Cerebellar cortex (tissue), 1 donor: ENCODE measurements at regions not wholly inside any gene's neighbourhood (a gene's known extent, or its start where the extent isn't known, plus 50 kb on each side); places are given as distances from the start of the nearest gene placed in this dataset.

Experiments
- DNase-seq: peaks from one replicate; pipeline ENCODE4 v3.0.0-alpha.2; 2015; ENCODE audit warnings: low spot score

DNA sequence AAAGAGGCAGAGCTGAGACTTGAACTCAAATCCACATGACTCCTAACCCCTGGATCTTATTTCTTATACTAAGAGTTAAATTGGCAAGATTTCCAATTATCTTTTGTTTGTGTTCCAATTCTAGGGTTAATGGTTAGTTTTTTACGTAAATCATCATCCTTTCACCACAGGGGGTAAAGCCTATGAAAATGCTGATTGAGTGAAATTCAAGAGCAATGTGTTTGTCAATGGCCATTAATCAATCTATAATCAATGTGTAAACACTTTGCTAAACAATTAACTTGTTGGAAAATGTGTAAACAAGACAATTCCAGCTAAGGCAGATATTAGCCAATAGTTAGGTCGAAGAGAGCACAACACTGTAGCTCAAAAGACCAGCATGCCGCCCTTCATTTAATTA lies 376.5 kb upstream of the ACVR2A start:
- DNase-seq, result no peak

DNA sequence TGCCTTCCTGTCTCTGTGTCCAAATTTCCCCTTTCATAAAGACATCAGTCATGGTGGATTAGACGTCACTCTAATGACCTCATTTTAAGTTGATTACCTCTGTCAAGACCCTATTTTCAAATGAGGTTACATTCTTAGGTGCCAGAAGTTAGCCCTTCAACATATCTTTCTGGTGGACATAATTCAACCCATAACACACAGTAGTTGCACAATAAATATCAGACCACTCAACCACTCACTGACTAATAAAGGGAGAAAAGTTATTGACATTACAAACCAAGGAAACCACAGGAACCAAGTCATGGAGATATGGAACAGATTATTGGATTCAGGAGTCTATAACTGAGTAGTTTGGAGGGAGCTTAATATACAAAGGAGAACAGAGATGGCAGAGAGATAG lies 377.4 kb upstream of the ACVR2A start:
- no peak for DNase-seq

DNA sequence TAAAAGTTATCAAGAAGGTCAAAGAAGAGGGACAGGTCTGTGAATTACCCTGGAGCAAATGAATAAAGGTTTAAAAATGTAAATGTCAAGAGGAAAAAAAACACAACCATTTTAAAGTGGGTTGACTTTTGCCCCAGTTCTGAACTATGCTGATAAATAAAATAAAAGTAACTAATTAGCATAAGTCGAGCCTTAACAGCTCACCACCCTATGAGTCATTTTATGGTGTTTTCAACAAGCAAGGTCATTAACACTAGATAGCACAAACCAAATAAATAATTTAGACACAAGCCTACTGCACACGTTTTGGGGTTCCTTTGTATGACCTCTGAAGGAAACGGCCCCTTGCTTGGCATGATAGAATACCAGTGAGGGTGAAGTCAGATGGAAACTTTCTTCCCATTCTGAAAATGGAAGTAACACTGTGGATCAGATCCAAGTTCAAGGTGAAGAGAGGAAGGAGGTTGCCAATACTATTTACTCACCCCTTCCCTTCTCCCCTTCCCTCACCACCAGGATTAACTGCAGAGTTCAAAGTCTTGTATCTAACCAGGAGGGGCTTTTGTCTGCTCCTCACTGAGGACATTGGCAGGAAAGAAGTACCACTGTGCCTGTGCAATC lies 380.0 kb upstream of the ACVR2A start:
- no peak for DNase-seq

DNA sequence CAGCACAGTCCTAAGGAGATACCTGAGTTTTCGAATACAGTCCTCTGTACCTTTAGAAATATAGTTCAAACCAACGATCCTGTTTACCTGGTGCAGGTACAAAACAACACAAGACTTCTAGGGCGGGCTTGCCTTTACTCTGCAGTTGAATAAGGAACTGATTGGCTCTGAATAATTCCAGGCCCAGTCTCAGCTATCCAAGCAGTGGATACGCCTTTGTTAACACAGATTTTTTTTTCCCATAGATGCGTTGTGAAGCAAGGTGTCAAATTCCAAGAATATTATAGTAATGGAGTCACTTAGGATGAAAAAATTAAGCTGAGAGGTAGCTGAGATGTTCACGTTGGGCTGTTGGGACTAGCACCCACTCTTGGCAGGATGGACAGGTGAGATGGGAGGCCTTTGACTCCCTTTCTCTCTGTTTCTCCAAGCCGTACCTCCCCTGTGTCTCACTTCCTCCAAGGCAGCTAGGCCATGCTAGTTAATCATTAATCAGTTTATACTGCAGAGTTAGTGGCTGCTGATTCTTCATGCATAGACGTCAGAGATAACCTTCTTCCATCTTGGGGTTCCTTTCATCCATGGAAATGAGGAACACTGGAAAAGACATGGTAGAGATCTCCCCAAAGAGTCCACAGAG lies 380.8 kb upstream of the ACVR2A start:
- DNase-seq, result no peak

DNA sequence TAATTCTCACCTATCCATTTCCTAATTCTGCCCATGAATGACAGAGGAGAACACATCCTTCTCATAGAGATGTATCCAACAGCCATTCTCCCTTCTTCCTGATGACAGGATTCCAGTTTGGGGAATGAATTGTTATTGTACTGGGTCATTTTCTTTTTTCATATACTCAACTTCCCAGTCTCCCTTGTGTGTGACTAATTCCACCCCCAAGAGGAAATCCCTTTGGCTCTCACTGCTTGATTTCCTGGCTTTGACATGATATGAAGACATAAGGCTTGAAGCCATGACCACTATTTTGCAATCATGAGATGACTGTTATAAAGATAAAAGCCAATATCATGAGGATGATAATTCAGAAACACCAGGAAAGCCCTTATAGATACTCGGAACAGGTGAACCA lies 384.7 kb upstream of the ACVR2A start:
- no peak for DNase-seq

DNA sequence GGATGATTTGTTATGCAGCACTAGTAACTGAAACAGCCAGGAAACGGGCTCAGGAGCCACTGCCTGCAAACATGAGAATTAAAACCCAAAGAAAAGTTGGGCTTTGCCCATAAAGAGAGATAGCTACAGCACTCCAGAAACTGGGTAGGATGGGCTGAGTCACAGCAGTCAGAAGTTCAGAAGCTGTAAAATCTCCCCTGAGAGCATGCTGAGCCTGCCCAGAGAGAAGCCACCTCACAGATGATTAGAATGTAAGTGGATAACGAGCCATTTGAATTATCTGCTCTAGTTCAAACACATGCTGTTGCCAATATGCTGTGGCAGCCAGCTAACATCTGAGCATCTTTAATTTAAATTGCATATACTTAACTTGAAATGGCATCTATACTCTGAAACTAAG lies 388.1 kb upstream of the ACVR2A start:
- no peak for DNase-seq

DNA sequence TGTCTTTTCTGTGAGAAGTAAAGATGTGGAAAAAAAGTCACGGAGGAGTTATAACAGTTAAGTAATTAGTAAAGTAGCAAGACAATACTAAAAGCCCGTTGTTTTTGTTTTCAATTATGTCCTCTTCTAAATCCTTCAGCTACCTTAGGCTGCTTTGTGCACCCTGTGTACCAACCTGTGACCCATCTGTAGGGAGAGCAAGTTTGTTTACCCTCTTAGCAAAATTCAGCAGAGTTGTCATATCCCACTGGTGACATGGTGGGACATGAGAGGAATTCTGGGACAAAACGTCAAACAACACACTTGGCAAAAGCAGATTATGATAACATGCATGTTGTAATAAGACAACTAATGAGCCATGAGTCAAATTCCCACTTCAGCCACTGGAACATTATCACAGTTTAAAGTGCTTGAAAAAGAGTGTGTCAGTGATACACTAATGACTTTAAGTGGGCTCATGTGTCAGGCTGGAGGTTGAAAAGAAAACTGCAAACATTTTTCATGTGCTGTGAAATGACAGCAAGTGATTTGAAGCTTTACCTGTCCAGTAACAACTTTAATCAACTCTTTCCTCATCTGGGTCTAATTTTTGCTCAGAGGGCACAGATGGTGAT lies 392.8 kb upstream of the ACVR2A start:
- no peak for DNase-seq

DNA sequence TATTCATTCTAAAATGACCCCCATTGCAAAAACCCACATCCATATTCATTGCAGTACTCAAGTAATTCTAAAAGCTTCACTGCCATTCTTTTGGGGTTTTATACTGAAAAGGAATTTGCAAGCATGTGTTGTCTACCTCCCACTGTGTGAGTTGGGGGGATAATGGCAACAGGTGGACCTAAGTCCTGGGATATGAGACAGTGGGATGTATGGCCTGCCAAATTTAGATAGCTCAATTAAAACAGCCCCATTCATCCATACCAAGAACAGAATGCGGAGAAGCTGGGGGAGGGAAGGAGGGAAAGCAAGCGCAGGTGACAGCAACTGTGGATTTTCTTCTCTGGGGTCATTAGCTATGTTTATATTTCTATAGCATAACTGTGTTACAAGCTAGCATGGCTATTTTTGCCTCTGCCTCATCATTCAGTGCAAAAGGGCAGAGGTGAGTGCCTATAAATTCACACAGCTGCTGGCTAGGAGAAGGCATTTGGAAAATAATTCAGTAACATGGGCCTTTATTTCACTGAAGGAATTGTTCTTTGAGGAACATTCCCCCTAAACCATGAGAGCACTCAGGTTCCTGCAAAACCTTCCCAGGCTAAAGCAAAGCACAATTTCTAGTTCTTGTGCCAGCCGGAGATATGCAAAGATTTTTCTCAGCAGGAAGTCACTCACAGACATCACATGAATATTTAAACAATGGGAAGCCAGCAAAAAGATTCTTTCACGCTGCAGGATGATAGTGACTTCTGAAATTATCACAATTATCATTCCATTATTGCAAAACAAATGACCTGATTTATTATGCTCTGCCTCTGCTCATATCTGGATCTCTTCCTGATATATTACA lies 393.9 kb upstream of the ACVR2A start:
- no peak for DNase-seq

DNA sequence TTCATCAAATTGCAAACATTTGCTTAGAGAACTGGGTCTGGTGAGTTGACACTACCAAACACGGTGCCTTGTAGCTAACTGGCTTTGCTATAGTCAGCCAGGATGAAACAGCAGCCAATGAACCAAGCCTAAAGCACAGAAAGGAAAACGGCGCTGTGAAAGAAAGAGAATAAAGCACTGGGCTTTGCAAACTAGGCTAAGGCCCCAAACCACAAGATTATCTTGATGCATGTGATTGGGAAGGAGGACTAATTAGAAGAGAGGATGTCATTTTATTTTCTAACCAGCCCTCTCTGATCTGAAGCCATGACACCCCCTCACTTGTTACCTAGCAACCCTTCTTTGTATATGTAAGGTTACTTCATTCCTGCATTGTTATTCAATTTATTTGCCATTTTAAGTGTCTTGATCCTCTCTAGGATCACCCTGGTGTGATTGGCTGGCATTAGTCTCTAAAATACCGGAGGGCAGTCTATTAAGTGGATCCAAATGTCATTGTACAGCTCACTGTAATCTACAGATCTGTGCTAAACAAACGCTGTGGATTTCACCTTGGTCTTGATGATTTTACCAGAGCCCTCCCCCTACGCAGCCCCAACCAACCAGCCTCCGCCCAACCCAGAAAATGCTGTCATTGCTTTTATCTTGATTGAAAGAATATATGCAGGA lies 395.4 kb upstream of the ACVR2A start:
- DNase-seq, result no peak

DNA sequence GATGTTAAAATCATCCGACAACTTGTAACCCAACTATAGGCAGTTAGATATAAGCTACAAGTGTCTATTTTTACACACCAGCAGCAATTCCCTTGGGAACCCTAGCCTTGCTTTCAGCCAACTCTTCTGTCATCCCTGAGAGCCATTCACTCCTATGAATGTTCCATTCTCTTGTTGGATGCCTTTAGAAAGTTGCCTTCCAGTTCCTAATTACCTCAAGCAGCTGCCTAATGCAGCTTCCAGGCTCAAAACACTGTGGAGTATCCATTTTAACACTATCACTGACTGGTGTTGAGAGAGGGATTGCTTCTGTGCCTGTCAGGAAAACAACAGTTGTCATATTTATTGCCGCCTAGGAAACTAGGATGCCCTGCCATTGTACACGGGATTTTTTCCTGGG lies 402.0 kb upstream of the ACVR2A start:
- no peak for DNase-seq

DNA sequence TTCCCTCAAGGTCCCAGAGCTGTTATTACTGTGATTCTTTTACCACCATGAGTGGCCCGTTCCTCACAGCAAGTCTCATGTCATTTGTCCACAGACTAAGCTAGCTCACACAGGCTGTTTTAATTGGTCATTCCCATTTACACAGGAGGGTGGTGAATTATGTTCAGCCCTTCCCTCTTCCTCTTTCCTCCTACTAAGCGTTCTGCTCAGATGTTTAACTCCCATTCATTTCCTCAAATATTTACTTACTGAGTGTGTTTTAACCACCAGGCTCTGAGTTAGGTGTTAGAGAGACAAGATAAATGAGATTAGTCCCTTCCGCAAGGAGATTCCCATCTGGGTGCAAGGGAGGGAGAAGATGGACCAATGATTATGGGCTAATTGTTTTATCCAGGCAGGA lies 403.6 kb upstream of the ACVR2A start:
- no peak for DNase-seq

DNA sequence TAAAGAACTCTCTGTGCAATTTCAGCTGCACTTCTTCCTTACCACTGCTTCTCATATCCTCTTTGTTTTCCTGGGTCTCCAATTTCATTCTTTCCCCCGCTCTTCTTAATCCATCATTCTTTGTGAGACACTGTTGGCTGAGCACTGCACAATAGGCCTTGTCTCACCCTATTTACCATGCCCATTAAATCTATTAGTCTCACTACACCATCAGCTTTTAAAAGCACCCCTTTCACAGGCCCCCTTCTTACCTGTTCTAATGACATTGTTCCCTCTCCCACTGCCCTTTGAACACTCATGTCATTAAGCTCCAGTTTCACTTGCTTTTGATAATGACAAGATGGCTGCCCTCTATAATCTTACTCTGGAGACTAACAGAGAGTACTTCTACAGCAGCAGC lies 404.1 kb upstream of the ACVR2A start:
- DNase-seq, result no peak

DNA sequence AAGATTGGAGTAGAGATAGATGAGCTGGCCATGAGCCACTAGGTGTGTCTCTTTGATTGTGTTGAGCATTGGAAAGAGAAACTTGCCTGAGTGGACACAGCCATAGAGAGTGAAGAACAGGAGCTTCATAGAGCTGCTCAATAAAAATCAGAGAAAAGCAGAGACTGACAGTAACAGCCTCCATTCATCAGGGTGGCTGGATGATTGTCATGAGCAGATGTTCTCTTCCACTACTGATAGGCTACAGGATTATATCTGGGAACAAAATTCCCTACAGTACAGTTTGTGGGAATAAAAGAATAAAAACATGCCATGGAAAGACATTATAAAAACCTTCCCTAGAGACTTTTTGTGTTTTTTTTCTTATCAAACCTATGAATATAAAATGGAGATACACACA lies 404.8 kb upstream of the ACVR2A start:
- no peak for DNase-seq

DNA sequence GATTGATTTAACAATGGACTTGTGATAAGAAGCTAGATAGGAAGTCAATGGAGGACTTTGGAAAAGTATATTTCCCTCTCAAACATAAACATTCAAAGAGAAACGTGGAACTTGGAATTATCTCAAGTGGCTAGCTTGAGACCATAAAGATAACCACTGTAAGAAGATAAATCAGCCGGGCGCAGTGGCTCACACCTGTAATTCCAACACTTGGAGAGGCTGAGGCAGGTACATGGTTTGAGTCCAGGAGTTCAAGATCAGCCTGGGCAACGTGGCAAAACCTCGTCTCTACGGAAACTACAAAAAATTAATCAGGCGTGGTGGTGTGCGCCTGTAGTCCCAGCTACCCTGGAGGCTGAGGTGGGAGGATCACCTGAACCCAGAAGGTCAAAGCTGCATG lies 405.9 kb upstream of the ACVR2A start:
- DNase-seq, result no peak

DNA sequence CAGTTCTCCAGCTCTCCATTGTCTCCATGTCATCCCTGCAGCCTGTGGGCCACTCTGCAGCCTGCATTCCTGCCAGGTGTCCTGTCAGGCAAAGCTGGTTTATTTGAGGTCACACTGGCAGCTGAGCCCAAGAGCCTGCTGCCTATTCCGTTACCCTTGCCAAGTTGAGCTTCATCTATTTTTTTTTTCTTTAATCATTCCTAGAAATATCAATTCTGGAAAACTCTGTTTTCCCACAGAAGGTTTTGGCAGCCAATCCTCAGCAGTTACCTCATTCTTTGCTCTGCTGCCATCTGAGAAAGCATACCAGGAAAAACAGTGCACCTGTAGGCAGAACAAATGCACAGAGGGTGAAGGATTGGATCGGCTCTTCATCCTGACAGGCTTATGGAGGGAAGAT lies 411.0 kb upstream of the ACVR2A start:
- DNase-seq, result peak; percentile 86

DNA sequence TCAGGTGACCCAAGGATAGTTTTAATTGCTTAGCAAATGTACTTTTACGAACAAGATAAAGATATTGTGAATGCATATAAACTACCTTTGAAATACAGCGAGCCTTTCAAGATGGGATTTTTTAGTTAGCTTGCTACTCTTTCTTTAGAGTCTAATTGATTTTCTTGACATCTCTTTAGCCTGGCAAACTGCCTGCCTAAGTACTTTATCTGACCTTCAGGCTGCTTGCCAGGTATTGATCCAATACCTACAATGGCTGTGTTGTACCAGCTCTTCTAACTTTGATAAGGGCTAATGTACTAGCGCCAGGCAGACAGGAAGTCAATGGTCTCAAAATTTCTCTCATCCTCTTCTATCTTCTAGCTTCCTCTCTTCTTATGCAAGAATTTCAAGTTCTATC lies 414.4 kb upstream of the ACVR2A start:
- no peak for DNase-seq

DNA sequence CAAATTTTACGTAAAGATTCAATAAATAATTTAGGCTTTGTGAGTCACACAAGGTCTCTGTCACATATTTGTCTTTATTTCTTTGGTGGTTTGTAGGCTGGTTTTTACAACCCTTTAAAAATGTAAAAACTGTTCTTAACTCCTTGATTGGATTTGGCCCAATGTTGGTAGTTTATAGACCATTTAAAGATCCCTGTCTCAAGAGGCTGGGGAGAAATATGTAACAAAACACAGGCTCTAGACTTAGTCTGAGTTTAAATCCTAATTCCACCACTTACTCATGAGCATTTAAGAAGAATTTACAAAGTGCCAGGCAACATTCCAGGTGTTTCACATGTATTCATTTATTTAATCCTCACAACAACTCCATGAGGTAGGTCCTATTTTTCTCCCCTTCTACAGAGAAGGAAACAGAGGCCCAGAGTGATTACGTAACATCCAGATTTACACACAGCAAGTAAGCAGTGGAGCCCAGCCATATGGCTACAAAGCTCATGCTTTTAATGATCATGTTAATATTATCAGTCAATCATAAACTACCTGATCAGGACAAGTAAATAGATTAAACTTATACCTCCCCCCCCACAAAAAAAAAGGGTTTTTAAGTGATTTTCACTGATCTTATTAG lies 416.6 kb upstream of the ACVR2A start:
- DNase-seq, result no peak

DNA sequence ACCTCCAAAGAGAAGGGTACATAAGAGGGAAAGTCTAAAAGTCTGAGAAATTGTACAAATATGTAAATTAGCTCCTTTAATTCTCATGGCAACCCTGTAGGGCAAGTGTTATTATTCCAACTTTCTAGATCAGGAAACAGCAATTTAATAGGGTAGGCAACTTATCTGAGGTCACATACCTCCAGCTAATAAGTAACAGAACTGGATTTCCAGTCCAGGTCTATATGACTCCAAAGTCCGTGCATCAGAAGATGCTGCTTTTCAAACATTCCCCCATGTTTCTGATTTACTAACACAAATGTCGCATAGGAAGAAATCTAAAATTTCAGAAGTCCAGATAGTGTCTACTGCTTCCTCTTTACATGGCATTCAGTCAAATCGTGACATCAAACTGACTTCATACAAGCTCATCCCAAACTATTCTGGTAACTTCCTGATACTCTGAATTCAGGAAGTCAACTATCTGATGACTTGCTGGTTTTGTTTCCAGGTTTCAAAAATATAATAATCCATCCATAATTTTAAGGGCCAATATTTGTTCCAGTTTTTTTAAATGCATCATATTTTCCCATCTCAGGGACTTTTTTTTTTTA lies 419.3 kb upstream of the ACVR2A start:
- no peak for DNase-seq

DNA sequence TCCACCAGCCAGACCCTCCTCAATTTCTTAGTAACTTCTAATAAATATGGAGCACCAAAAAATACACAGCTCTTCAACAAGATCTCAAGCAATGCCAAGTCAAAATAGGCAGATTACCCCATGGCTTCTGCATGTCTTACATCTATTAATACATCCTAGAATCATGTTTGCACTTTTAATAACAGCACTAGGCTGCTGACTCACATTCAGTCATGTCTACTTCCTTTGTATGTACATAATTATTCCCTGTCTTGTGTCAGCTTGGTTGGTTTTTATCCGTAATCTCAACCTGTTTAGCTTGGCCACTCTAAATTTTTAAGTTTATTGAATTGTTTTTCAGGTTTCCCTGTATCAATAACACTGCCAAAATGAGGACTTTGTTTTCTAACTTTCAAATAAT lies 420.1 kb upstream of the ACVR2A start:
- no peak for DNase-seq

DNA sequence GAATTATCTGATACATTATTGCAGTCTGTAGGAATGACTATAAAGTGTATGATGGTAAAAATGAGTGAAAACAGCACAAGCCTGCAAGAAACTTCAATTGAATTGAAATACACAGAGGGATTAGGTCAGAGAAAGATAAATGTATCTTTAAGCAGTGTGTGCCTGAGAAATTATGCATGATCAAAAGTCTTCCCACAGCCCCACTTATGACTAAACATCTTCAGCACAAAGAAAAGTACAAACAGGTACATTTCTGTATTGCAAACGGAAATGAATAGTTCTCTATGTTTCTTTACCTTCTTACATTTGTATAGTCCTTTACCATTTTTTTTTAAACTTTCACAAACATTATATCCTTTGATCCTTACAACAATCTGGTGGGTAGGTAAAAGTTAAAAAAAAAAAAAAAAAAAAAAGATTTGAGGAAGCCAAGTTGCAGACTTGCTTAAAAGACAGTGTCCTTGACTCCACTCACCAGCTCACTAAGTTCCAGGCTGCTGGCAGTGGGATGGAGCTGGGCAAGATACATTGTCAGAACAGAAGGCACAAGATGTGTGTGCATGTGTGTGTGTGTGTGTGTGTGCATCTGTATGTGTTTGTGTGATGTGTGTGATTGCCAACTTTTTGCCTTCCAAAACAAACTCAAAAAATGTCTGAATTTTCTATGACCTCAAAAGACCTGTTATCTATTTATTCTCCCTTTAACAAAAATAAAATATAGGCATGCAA lies 423.7 kb upstream of the ACVR2A start:
- DNase-seq, result no peak

DNA sequence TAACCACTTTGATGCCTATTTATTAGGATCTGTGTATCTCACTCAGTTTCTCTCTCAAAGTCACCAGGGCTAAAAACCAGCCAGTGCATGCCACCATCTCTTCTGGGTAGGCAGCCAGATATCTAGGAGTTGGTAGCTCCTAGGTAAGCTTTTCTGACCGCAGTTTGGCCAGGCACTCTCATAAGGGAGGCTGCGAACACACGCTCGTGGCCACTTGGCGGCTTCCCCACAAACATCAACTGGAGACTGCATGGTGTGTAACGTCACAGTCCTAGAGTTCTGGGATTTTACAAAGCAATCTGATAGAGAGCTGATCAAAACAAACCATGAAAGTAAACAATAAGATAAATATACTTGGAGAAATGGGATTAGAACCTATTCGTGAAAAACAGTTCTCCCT lies 424.3 kb upstream of the ACVR2A start:
- DNase-seq, result no peak
